Testis (tissue), 2 donors: ENCODE measurements at regions not wholly inside any gene's neighbourhood (a gene's known extent, or its start where the extent isn't known, plus 50 kb on each side); places are given as distances from the start of the nearest gene placed in this dataset.
"Not testable (repeated sequence)": the region's sequence is repeated elsewhere in the genome, so short reads cannot be mapped to it uniquely, and the experiment has no call there.

Source experiments
- DNase-seq: peaks from one replicate; pipeline ENCODE4 v3.0.0-alpha.2; 2019
- H3K27ac ChIP-seq, 2 donors: fragments of 200-600 bp; sonication (generic); one replicate each; pipeline ENCODE4 v1.5.1; 2019
- H3K27me3 ChIP-seq: fragments of 200-600 bp; sonication (generic); one replicate; pipeline ENCODE4 v1.5.1; 2019
- H3K36me3 ChIP-seq: fragments of 200-600 bp; sonication (generic); one replicate; pipeline ENCODE4 v1.5.1; 2017; ENCODE audit warnings: low read depth; ENCODE audit errors: missing control alignments
- H3K4me1 ChIP-seq: fragments of 200-600 bp; sonication (generic); one replicate; pipeline ENCODE4 v1.5.1; 2019
- H3K4me3 ChIP-seq, 2 donors: fragments of 200-600 bp; sonication (generic); one replicate each; pipeline ENCODE4 v1.5.1; 2017 to 2019
- H3K9me3 ChIP-seq: fragments of 200-600 bp; sonication (generic); one replicate; pipeline ENCODE4 v1.5.1; 2017
- POLR2A ChIP-seq: fragments of 450-650 bp; IDR thresholded peaks from one replicate; pipeline ENCODE4 v1.6.1; 2017; ENCODE audit warnings: antibody characterized with exemption, mild to moderate bottlenecking, moderate library complexity
- WGBS, 2 donors: methylation state at CpG; one replicate each; pipeline ENCODE4 v1.1.5; 2018; 5-methylcytosine and 5-hydroxymethylcytosine counted together
- intact Hi-C: fragments of 100-400 bp; cut with DNase I; formaldehyde crosslinking; loops from one replicate; pipeline ENCODE4 v1.15.1; 2023; ENCODE audit warnings: low total_unique reads
- TF ChIP-seq, protein P1 (sequence below), 3 experiments: fragments of 450-650 bp in 2 of 3; fragments of 200-600 bp in 1 of 3; sonication (generic) in 1 of 3; IDR thresholded peaks; one replicate each; pipeline ENCODE4 v1.5.1; 2016 to 2019; ENCODE audit warnings: antibody characterized with exemption in 3 of 3, mild to moderate bottlenecking in 2 of 3, moderate library complexity in 1 of 3

- intact Hi-C loops, result no loop called here
- 81 to 85% methylated on average over 1 of the region's 1 CpG for WGBS, 2 donors
Observed at GRCh38 chr14:28820677-28821076, 54.1 kb downstream of the FOXG1 start.

DNA sequence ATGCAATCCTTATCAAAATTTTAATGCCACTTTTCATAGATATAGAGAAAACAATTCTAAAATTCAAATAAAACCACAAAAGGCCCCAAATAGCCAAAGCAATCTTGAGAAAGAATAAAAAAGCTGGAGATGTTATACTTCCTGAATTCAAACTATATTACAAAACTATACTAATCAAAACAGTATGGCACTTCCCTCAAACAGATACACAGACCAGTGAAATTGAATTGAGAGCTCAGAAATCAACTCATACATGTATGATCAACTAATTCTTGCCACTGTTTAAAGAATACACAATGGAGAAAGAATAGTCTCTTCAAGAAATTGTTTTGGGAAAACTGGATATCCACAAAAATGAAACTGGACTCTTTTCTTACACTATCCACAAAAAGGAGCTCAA lies 55.4 kb downstream of the FOXG1 start:
- no peak for DNase-seq
- no peak overlapping the region for H3K4me3 ChIP-seq
- no peaks in the 10 kb centered on the region for H3K27me3 ChIP-seq
- no peak overlapping the region for H3K27ac ChIP-seq
- no peaks in the 10 kb centered on the region for H3K36me3 ChIP-seq
- H3K9me3 ChIP-seq, result no peaks in the 10 kb centered on the region
- intact Hi-C loops, result no loop called here
- TF ChIP-seq, protein P1, sequence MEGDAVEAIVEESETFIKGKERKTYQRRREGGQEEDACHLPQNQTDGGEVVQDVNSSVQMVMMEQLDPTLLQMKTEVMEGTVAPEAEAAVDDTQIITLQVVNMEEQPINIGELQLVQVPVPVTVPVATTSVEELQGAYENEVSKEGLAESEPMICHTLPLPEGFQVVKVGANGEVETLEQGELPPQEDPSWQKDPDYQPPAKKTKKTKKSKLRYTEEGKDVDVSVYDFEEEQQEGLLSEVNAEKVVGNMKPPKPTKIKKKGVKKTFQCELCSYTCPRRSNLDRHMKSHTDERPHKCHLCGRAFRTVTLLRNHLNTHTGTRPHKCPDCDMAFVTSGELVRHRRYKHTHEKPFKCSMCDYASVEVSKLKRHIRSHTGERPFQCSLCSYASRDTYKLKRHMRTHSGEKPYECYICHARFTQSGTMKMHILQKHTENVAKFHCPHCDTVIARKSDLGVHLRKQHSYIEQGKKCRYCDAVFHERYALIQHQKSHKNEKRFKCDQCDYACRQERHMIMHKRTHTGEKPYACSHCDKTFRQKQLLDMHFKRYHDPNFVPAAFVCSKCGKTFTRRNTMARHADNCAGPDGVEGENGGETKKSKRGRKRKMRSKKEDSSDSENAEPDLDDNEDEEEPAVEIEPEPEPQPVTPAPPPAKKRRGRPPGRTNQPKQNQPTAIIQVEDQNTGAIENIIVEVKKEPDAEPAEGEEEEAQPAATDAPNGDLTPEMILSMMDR (IDR thresholded peaks at IDR 0.05), result no peak
- no peak for TF ChIP-seq POLR2A
- H3K4me1 ChIP-seq, result no peaks in the 10 kb centered on the region

More at GRCh38 chr14:28820677-28821076, 54.1 kb downstream of the FOXG1 start:
- H3K27ac ChIP-seq, result no peak overlapping the region
- H3K4me1 ChIP-seq, result no peaks in the 10 kb centered on the region
- TF ChIP-seq, protein P1 (IDR thresholded peaks at IDR 0.05), result no peak
- TF ChIP-seq POLR2A, result no peak
- H3K27me3 ChIP-seq, result no peaks in the 10 kb centered on the region
- no peak overlapping the region for H3K4me3 ChIP-seq
- no peaks in the 10 kb centered on the region for H3K36me3 ChIP-seq
- H3K9me3 ChIP-seq, result no peaks in the 10 kb centered on the region
- DNase-seq, result no peak

DNA sequence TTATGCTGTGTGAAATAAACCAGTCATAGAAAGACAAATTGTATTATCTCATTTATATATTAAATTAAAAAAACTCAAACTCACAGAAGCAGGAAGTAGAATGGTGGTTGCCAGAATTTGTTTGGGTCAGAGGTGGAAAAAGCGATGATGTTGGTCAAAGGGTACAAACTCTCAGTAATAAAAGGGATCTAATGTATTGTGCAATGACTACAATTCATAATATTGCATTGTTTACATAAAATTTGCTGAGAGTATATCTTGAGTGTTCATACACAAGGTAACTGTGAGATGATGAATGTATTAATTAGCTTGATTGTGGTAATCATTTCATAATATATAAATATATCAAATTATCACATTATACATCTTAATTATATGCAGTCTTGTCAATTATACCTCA lies 56.7 kb downstream of the FOXG1 start:
- Histone ChIP-seq H3K36me3 (no peaks in the 10 kb centered on the region), H3K4me1 (no peaks in the 10 kb centered on the region), H3K4me3 (no peak overlapping the region), H3K27me3 (no peaks in the 10 kb centered on the region), H3K27ac (no peak overlapping the region), H3K9me3 (no peaks in the 10 kb centered on the region)
- TF ChIP-seq POLR2A, result no peak
- TF ChIP-seq, protein P1 (IDR thresholded peaks at IDR 0.05), result no peak
- DNase-seq, result no peak
- intact Hi-C loops, result no loop called here
- 90 to 97% methylated on average over 1 of the region's 1 CpG for WGBS, 2 donors

DNA sequence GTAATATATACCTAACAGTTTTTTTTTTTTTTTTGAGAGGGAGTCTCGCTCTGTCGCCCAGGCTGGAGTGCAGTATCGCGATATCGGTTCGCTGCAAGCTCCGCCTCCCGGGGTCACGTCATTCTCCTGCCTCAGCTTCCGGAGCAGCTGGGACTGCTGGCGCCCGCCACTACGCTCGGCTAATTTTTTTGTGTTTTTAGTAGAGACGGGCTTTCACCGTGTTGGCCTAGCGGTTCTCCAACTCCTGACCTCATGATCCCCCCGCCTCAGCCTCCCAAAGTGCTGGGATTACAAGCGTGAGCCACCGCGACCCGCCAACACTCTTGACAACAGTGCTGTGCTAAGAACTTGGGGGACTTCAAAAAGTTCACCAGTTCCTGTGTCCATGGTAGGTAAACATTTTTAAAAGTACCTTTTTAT lies 63.5 kb downstream of the FOXG1 start:
- WGBS, 2 donors, result 64 to 84% methylated on average over 22 of the region's 22 CpGs

GRCh38 chr14:28831126-28831525 lies 64.5 kb downstream of the FOXG1 start:
- Histone ChIP-seq H3K27ac (no peak overlapping the region), H3K36me3 (no peaks in the 10 kb centered on the region), H3K4me1 (no peaks in the 10 kb centered on the region), H3K4me3 (no peak overlapping the region), H3K9me3 (no peaks in the 10 kb centered on the region), H3K27me3 (no peaks in the 10 kb centered on the region)
- DNase-seq, result no peak
- TF ChIP-seq, protein P1 (IDR thresholded peaks at IDR 0.05), result no peak
- no peak for TF ChIP-seq POLR2A
- intact Hi-C loops, result no loop called here
- 10 to 12% methylated on average over 3 of the region's 3 CpGs for WGBS, 2 donors

More for the DNA sequence above, 63.5 kb downstream of the FOXG1 start:
- Histone ChIP-seq H3K4me1 (no peaks in the 10 kb centered on the region), H3K4me3 (peak overlapping the region; percentile 33 to 54), H3K27ac (no peak overlapping the region), H3K36me3 (no peaks in the 10 kb centered on the region), H3K9me3 (no peaks in the 10 kb centered on the region), H3K27me3 (no peaks in the 10 kb centered on the region)
- intact Hi-C loops, result no loop called here
- peak; percentile 66 for DNase-seq
- no peak for TF ChIP-seq POLR2A
- TF ChIP-seq, protein P1 (IDR thresholded peaks at IDR 0.05), result no peak

DNA sequence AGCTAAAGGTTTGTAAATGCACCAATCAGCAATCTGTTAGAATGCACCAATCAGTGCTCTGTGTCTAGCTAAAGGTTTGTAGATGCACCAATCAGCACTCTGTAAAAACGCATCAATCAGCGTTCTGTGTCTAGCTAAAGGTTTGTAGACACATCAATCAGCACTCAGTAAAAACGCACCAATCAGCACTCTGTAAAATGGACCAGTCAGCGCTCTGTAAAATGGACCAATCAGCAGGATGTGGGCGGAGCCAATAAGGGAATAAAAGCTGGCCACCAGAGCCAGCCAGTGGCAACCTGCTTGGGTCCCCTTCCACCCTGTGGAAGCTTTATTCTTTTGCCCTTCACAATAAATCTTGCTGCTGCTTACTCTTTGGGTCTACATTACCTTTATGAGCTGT lies 76.0 kb downstream of the FOXG1 start:
- H3K27ac ChIP-seq, H3K27me3 ChIP-seq, H3K36me3 ChIP-seq, H3K4me1 ChIP-seq, intact Hi-C loops, H3K4me3 ChIP-seq, DNase-seq, H3K9me3 ChIP-seq: not testable (repeated sequence)
- 83 to 87% methylated on average over 5 of the region's 5 CpGs for WGBS, 2 donors
